GM12878 (cell line): ENCODE measurements at regions not wholly inside any gene's neighbourhood (a gene's known extent, or its start where the extent isn't known, plus 50 kb on each side); places are given as distances from the start of the nearest gene placed in this dataset.

ENCODE experiments used
- ATAC-seq: fragments of 200-7000 bp; cut with Tn5 transposase; 3 replicates; pipeline ENCODE4 v1.9.1; 2020; ENCODE audit warnings: mild to moderate bottlenecking, moderate library complexity
- BruUV-seq: library from RNA; stranded (reverse); fragments of 400-500 nt; replicated peaks from 2 replicates; lab custom pipeline; 2021; lab: Mats Ljungman, UMichigan
- CTCF ChIA-PET: fragments of 300-600 bp; sonication (Branson Sonifier 250); formaldehyde crosslinking; extraction: SDS; loops from one replicate; lab custom pipeline; 2021; ENCODE audit warnings: inconsistent platforms; lab: Yijun Ruan, JAX
- POLR2A ChIA-PET: fragments of 350-600 bp; formaldehyde crosslinking; extraction: SDS; loops from one replicate; lab custom pipeline; 2021; ENCODE audit warnings: inconsistent platforms; lab: Charles Lee
- RAD21 ChIA-PET: fragments of 300-600 bp; sonication (Branson Sonifier 250); formaldehyde crosslinking; loops from one replicate; lab custom pipeline; 2023; ENCODE audit warnings: antibody characterized with exemption; ENCODE audit not compliant: unreplicated experiment; lab: Charles Lee
- SMC1A ChIA-PET: fragments of 300-600 bp; sonication (Branson Sonifier 250); formaldehyde crosslinking; loops from one replicate; lab custom pipeline; 2023; ENCODE audit not compliant: unreplicated experiment, uncharacterized antibody; lab: Charles Lee
- DNase-seq: peaks from one replicate; pipeline ENCODE4 v3.0.0-alpha.2; 2011; ENCODE audit warnings: low read depth, low spot score
- FAIRE-seq: peaks from 3 replicates; lab custom pipeline; 2011; peaks lifted over from hg19 to GRCh38; lab: Jason Lieb, UNC
- H2AFZ ChIP-seq: 2 replicates; pipeline ENCODE4 v1.6.0; 2011; ENCODE audit warnings: low read depth, low read length, control low read depth; ENCODE audit not compliant: control insufficient read depth
- H3K27ac ChIP-seq: 2 replicates; pipeline ENCODE4 v1.5.1; 2011; ENCODE audit warnings: control low read depth; ENCODE audit not compliant: control insufficient read depth, insufficient read depth
- H3K27me3 ChIP-seq, 2 experiments: replicated peaks in 1 of 2; 2 replicates each; pipeline versions ENCODE4 v1.6.0 to v1.6.1; 2011; ENCODE audit warnings: low read length in 1 of 2; ENCODE audit not compliant: control insufficient read depth in 2 of 2, insufficient read depth in 2 of 2
- H3K36me3 ChIP-seq, 2 experiments: 2 replicates each; pipeline ENCODE4 v1.5.1; 2011; ENCODE audit warnings: low read length in 1 of 2; ENCODE audit not compliant: control insufficient read depth in 2 of 2, insufficient read depth in 2 of 2
- H3K4me1 ChIP-seq: 2 replicates; pipeline ENCODE4 v1.6.1; 2011; ENCODE audit warnings: mild to moderate bottlenecking, low read length, moderate library complexity, mixed read lengths; ENCODE audit not compliant: control insufficient read depth, insufficient read depth
- H3K4me2 ChIP-seq: 2 replicates; pipeline ENCODE4 v1.6.0; 2011; ENCODE audit warnings: control low read depth; ENCODE audit not compliant: control insufficient read depth, insufficient read depth
- H3K4me3 ChIP-seq: fragments of 200-600 bp; sonication (generic); 2 replicates; pipeline ENCODE4 v1.5.1; 2016
- H3K79me2 ChIP-seq: 2 replicates; pipeline ENCODE4 v1.6.0; 2011; ENCODE audit warnings: low read length; ENCODE audit not compliant: control insufficient read depth, insufficient read depth
- H3K9ac ChIP-seq: 2 replicates; pipeline ENCODE4 v1.8.0; 2011; ENCODE audit warnings: low read length, control low read depth, mixed read lengths; ENCODE audit not compliant: control insufficient read depth, insufficient read depth
- H3K9me3 ChIP-seq: replicated peaks from 3 replicates; pipeline ENCODE4 v1.5.1; 2011; ENCODE audit warnings: mild to moderate bottlenecking, low read length; ENCODE audit not compliant: control insufficient read depth, insufficient read depth
- H4K20me1 ChIP-seq: 2 replicates; pipeline ENCODE4 v1.6.0; 2011; ENCODE audit not compliant: control insufficient read depth, insufficient read depth
- BCL11A ChIP-seq: IDR thresholded peaks from 2 replicates; pipeline ENCODE4 v1.6.1; 2011; ENCODE audit warnings: low read depth, low read length
- CBX5 ChIP-seq: sonication (generic); IDR thresholded peaks from 2 replicates; pipeline ENCODE4 v1.6.1; 2016; ENCODE audit warnings: low read depth, moderate library complexity, mild to moderate bottlenecking, inconsistent platforms
- CHD2 ChIP-seq: IDR thresholded peaks from 2 replicates; pipeline ENCODE4 v1.6.1; 2011; ENCODE audit warnings: low read depth, low read length, improper control_type of control experiment, borderline replicate concordance
- CHD4 ChIP-seq: fragments of 200-600 bp; sonication (generic); IDR thresholded peaks from 2 replicates; pipeline ENCODE4 v1.6.1; 2016; ENCODE audit warnings: mild to moderate bottlenecking
- CREB1 ChIP-seq: IDR thresholded peaks from 2 replicates; pipeline ENCODE4 v1.6.1; 2012; ENCODE audit warnings: low read depth, mild to moderate bottlenecking, inconsistent platforms
- DPF2 ChIP-seq: fragments of 450-650 bp; IDR thresholded peaks from 2 replicates; pipeline ENCODE4 v1.6.1; 2017; ENCODE audit warnings: mild to moderate bottlenecking
- EGR1 ChIP-seq, 2 experiments: IDR thresholded peaks; 1 replicate in 1 of 2; 2 replicates in 1 of 2; pipeline ENCODE4 v1.6.1; 2011 to 2012; ENCODE audit warnings: low read depth in 2 of 2, low read length in 2 of 2, borderline replicate concordance in 1 of 2, mild to moderate bottlenecking in 1 of 2, moderate library complexity in 1 of 2
- FOS ChIP-seq: IDR thresholded peaks from 3 replicates; pipeline ENCODE4 v1.6.1; 2011; ENCODE audit warnings: borderline replicate concordance; ENCODE audit not compliant: insufficient read length; ENCODE audit errors: extremely low read depth
- KDM1A ChIP-seq: fragments of 200-600 bp; sonication (generic); IDR thresholded peaks from 2 replicates; pipeline ENCODE4 v1.6.1; 2016; ENCODE audit warnings: borderline replicate concordance
- MYC ChIP-seq: IDR thresholded peaks from 2 replicates; pipeline ENCODE4 v1.6.1; 2011; ENCODE audit warnings: mild to moderate bottlenecking, low read length, moderate library complexity, inconsistent platforms; ENCODE audit not compliant: insufficient read depth, insufficient replicate concordance, insufficient read length, severe bottlenecking
- NBN ChIP-seq: fragments of 450-650 bp; IDR thresholded peaks from 2 replicates; pipeline ENCODE4 v1.6.1; 2016
- RBBP5 ChIP-seq: fragments of 200-600 bp; sonication (generic); conservative IDR thresholded peaks from 2 replicates; pipeline ENCODE4 v1.6.1; 2016
- TAF1 ChIP-seq: IDR thresholded peaks from 2 replicates; pipeline ENCODE4 v1.6.1; 2011; ENCODE audit warnings: mild to moderate bottlenecking, low read depth, low read length, borderline replicate concordance
- YY1 ChIP-seq: IDR thresholded peaks from 2 replicates; pipeline ENCODE4 v1.6.1; 2011; ENCODE audit warnings: low read depth, mild to moderate bottlenecking, low read length
- WGBS: methylation state at CpG from one replicate; pipeline ENCODE4 v1.1.6; 2016; ENCODE audit warnings: low lambda C conversion rate; ENCODE audit not compliant: insufficient replicate concordance, insufficient coverage; ENCODE audit errors: missing lambda C conversion rate; 5-methylcytosine and 5-hydroxymethylcytosine counted together
- in situ Hi-C: fragments of 300-500 bp; cut with MboI; formaldehyde crosslinking; loops from 9 replicates; pipeline ENCODE4 v1.14.3; 2018; ENCODE audit warnings: mixed read lengths
- intact Hi-C: fragments of 100-400 bp; cut with micrococcal nuclease; formaldehyde crosslinking; loops from one replicate; pipeline ENCODE4 v1.14.2; 2022; ENCODE audit not compliant: unreplicated experiment
- TF ChIP-seq, protein P1 (sequence below): fragments of 450-650 bp; IDR thresholded peaks from 2 replicates; pipeline ENCODE4 v1.6.1; 2018; ENCODE audit warnings: borderline replicate concordance, mild to moderate bottlenecking; ENCODE audit not compliant: partially characterized antibody
- TF ChIP-seq, protein P2 (sequence below): IDR thresholded peaks from 2 replicates; pipeline ENCODE4 v1.6.1; 2012; ENCODE audit warnings: low read depth, low read length, improper control_type of control experiment
- TF ChIP-seq, protein P3 (sequence below): IDR thresholded peaks from 2 replicates; pipeline ENCODE4 v1.6.1; 2012; ENCODE audit warnings: low read depth, low read length, improper control_type of control experiment
- TF ChIP-seq, protein P4 (sequence below): fragments of 450-650 bp; IDR thresholded peaks from 2 replicates; pipeline ENCODE4 v1.6.1; 2016; ENCODE audit warnings: mild to moderate bottlenecking

DNA sequence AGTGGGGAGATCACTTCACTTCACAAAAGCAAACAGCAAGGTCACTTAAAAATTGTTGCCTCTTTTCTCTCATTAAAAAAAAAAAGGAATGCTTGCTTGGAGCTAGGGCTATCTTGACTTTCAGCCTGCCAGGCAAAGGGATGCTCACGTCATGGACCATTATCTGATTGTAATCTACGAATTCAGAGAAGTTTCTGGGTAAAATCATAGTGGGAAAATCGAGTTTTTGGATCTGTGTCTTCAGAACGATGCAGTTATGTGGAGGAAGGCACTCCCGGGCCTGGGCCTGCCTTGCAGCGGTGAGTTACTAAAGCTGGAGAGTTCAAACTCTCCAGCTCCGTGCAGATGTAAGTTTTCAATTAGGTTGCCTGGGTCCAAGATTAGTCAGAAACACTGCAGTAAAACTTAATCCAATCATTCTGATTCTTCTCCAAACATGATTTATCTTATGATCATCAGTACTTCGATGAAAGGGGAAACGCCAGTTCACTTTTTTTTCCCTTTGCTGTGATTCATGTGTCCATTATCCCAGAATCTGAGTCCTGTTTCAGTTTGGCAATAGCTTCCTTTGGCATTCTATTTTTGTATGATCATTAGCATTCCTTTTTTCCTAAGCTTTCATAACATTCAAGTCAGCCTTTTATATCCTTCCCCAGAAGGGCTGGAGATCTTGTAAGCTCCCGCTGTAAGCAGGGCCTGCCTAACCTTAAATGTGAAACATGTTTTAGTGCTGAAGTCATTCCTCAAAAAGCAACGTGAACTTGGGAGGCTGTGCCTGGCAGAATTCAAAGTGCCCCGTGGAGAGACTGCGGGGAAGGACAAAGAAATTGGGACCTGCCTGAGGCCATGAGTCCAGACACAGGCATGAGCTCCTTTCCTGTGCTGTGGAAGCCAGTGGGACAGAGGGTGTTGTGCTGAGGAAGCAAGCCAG lies 119.3 kb upstream of the TWIST2 start (continued):
- TF ChIP-seq RBBP5 (no peak), NBN (no peak)

DNA sequence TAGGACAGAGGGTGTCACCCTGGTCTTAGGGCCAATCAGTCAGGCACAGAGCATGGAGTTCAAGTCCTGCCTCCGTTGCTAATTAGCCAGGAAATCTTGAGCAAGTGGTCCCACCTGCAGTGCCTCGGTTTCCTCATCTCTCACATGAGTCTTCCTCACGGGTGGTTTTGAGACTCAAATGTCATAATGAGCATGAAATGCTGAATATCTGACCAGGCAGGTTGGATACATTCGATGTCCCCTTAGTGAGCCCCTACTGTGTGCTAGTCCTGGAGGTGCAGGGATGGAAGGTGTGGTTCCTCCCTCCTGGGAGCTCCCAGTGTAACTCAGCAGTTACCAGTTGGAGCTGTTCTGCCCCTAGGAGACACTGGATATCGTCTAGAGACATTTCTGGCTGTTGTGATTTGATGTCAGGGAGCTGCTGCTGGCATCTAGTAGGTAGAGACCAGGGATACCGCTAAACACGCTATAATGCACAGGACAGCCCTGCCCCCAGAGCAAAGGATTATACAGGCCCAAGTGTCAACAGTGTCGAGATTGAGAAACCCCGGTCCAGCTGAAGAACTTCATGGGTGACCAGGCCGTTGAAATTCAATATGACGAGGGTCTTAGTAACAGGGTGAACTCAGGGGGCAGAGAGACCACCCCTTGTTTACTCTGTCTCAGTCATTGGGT lies 118.5 kb upstream of the TWIST2 start:
- ChIA-PET POLR2A (no interaction called here), RAD21 (no interaction called here), CTCF (no interaction called here), SMC1A (no interaction called here)
- H3K27me3 ChIP-seq, result no peaks in the 10 kb centered on the region
- no peaks in the 10 kb centered on the region for H4K20me1 ChIP-seq
- no peaks in the 10 kb centered on the region for H3K4me1 ChIP-seq
- DNase-seq (no peak), ATAC-seq (no peak), FAIRE-seq (no peak)
- in situ Hi-C loops (no loop called here), intact Hi-C loops (no loop called here)
- no peak overlapping the region for H2AFZ ChIP-seq
- H3K4me3 ChIP-seq, result no peak overlapping the region
- 33% methylated on average over 11 of the region's 11 CpGs for WGBS
- no peak overlapping the region for H3K9ac ChIP-seq
- H3K9me3 ChIP-seq, result no peaks in the 10 kb centered on the region; the same call in 2 of the 3 replicates
- H3K36me3 ChIP-seq, result no peaks in the 10 kb centered on the region
- no peak overlapping the region for H3K27ac ChIP-seq
- H3K79me2 ChIP-seq, result no peaks in the 10 kb centered on the region
- BruUV-seq, result no TSS peak
- H3K4me2 ChIP-seq, result no peak overlapping the region
- TF ChIP-seq CHD2 (no peak), TAF1 (no peak), MYC (no peak), EGR1 (IDR thresholded peaks at IDR 0.05; ENCODE audit: borderline replicate concordance in 1 of 2, low read depth in 2 of 2, low read length in 2 of 2) (no peak), CREB1 (no peak), FOS (no peak), YY1 (no peak), BCL11A (no peak), CHD4 (no peak), KDM1A (no peak), CBX5 (no peak), DPF2 (no peak)
- TF ChIP-seq, protein P1, sequence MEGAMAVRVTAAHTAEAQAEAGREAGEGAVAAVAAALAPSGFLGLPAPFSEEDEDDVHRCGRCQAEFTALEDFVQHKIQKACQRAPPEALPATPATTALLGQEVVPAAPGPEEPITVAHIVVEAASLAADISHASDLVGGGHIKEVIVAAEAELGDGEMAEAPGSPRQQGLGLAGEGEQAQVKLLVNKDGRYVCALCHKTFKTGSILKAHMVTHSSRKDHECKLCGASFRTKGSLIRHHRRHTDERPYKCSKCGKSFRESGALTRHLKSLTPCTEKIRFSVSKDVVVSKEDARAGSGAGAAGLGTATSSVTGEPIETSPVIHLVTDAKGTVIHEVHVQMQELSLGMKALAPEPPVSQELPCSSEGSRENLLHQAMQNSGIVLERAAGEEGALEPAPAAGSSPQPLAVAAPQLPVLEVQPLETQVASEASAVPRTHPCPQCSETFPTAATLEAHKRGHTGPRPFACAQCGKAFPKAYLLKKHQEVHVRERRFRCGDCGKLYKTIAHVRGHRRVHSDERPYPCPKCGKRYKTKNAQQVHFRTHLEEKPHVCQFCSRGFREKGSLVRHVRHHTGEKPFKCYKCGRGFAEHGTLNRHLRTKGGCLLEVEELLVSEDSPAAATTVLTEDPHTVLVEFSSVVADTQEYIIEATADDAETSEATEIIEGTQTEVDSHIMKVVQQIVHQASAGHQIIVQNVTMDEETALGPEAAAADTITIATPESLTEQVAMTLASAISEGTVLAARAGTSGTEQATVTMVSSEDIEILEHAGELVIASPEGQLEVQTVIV, result no peak
- TF ChIP-seq, protein P2, sequence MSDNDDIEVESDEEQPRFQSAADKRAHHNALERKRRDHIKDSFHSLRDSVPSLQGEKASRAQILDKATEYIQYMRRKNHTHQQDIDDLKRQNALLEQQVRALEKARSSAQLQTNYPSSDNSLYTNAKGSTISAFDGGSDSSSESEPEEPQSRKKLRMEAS, result no peak
- TF ChIP-seq, protein P3, sequence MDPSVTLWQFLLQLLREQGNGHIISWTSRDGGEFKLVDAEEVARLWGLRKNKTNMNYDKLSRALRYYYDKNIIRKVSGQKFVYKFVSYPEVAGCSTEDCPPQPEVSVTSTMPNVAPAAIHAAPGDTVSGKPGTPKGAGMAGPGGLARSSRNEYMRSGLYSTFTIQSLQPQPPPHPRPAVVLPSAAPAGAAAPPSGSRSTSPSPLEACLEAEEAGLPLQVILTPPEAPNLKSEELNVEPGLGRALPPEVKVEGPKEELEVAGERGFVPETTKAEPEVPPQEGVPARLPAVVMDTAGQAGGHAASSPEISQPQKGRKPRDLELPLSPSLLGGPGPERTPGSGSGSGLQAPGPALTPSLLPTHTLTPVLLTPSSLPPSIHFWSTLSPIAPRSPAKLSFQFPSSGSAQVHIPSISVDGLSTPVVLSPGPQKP, result no peak
- TF ChIP-seq, protein P4, sequence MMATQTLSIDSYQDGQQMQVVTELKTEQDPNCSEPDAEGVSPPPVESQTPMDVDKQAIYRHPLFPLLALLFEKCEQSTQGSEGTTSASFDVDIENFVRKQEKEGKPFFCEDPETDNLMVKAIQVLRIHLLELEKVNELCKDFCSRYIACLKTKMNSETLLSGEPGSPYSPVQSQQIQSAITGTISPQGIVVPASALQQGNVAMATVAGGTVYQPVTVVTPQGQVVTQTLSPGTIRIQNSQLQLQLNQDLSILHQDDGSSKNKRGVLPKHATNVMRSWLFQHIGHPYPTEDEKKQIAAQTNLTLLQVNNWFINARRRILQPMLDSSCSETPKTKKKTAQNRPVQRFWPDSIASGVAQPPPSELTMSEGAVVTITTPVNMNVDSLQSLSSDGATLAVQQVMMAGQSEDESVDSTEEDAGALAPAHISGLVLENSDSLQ, result no peak
